ENCODE measurements at regions not wholly inside any gene's neighbourhood (a gene's known extent, or its start where the extent isn't known, plus 50 kb on each side); places are given as distances from the start of the nearest gene placed in this dataset.
"Not testable (repeated sequence)": the region's sequence is repeated elsewhere in the genome, so short reads cannot be mapped to it uniquely, and the experiment has no call there.

GRCh38 chr5:2151301-2151888, 268.7 kb upstream of the IRX4 start:
- DNase-seq (ENCODE audit: low read depth in 2 of 2): not testable (repeated sequence)

- DNase-seq (ENCODE audit: low read depth in 2 of 2): no peak
Observed at GRCh38 chr5:2149195-2149539, 266.4 kb upstream of the IRX4 start.

GRCh38 chr5:2148312-2149194, 265.8 kb upstream of the IRX4 start:
- DNase-seq (ENCODE audit: low read depth in 2 of 2): no peak

DNA sequence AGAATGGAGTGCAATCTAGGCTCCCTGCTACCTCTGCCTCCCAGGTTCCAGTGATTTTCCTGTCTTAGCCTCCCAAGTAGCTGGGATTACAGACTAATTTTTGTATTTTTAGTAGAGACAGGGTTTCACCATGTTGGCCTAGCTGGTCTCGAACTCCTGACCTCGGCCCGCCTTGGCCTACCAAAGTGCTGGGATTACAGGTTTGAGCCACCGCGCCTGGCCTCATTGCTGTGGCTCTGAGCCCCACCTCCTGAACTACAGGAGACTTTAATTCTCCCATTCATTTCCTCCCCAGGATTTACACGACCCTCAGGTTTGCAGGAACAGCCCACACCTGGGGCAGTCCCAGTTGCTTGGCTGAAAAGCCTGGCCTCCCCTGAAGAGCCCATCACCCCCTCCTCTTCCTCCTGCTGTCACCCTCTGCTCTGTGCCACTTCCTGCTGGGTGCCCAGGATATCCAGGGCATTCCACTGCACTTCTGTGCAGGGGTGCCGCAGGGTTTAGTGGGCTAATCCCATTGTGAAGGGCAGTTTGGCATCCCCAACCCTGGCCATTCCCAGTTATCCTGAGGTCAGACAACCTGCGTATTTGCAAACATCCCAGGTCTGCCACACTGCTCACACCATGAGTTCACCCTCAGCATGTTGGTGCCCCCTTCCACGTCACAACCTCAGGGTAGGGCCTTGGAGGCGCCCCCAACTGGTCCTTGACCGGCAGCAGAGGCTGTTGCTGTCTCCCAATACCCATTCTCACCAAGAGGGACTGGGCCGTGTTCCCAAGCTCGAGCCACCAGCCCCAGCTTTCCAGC, 265.0 kb upstream of the IRX4 start:
- no peak for DNase-seq (ENCODE audit: low read depth in 2 of 2)

DNA sequence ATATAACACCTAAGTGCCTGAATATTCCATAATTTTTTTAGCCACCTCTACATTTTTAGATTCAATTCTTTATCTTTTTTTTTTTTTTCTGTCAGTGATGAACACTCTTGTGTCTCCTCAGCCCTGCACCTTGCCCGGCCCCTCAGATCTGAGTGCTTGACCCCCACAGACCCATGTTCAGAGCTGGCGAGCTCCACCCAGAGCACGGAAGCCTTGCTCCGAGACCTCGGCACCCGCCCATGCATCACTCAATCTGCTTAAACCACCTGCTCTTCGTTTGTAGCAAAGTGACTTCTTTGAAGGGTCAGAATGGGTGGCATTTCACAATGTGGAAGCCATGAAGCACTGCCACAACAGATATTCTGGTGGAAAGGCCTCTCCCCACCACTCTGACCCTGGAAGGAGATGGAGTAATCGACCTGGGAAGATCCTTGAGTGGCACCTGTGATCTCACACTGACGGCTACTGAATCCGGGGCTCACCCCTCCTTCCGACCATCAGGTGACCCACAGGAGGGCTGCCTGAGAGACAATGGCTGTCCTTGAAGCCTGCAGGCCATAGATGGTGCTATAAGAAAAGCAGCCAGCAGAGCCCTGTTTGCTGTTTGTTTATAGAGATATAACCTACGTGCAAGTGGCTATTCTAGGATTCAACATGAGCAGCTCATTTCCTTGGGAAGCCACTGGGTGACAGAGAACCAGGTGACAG, 261.1 kb upstream of the IRX4 start:
- no peak for DNase-seq (ENCODE audit: low read depth in 2 of 2)

GRCh38 chr5:2143088-2143487, 260.4 kb upstream of the IRX4 start:
- no peak for DNase-seq (ENCODE audit: low read depth in 2 of 2)

GRCh38 chr5:2142456-2142954, 259.8 kb upstream of the IRX4 start:
- DNase-seq (ENCODE audit: low read depth in 2 of 2): no peak

- no peak for DNase-seq (ENCODE audit: low read depth in 2 of 2)
Observed at GRCh38 chr5:2141254-2142000, 258.7 kb upstream of the IRX4 start.

DNA sequence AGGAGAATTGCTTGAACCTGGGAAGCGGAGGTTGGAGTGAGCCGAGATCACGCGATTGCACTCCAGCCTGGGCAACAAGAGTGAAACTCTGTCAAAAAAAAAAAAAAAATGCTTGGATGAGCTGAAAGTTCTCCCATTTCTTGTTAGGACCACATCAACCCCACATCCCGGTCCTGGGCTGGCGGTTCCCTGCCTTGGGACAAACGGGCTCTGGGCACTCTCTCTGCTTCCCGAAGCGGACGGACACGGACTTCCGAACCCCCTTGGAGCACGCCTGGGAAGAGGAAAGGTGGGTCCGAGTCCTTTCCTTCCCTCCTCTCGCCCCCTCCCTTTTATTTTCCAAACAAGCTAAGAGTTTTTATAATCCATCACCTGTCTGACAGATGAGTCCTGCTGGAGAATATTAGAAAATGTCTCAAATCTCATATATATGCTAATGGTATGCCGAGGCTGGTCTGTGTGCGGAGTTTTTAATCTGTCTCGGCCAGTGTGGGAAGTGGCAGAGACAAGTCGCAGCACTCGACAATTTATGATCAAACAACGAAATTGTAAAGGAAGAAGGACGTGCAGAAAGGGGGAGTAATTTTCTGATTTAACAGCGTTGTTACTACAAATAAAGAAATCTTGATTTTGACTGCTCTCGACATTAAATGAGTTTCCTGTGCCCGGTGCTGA, 257.9 kb upstream of the IRX4 start:
- DNase-seq (ENCODE audit: low read depth in 2 of 2): no peak

GRCh38 chr5:2139478-2139877, 256.8 kb upstream of the IRX4 start:
- no peak for DNase-seq (ENCODE audit: low read depth in 2 of 2)

DNA sequence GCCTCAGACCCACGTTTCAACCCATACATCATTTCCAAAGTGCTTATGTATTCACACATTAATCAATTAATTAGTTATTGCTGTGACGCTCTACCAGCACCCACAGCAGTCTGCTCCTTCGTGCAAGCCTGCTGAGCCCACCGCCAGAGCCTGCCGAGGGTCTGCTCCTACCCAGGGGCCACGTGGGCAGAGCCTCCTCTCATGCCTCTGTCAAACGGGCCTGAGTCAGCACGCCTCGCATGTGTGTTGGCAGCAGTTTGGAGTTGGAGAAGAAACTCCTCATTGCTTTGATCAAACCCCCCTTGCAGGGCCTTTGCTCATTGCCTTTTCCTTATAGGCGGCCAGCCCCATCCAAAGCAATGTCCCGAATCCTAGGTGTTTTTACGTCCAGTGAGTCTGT, 256.2 kb upstream of the IRX4 start:
- DNase-seq (ENCODE audit: low read depth in 2 of 2): no peak

- DNase-seq (ENCODE audit: low read depth in 2 of 2): no peak
Observed at GRCh38 chr5:2137444-2138050, 254.8 kb upstream of the IRX4 start.

DNA sequence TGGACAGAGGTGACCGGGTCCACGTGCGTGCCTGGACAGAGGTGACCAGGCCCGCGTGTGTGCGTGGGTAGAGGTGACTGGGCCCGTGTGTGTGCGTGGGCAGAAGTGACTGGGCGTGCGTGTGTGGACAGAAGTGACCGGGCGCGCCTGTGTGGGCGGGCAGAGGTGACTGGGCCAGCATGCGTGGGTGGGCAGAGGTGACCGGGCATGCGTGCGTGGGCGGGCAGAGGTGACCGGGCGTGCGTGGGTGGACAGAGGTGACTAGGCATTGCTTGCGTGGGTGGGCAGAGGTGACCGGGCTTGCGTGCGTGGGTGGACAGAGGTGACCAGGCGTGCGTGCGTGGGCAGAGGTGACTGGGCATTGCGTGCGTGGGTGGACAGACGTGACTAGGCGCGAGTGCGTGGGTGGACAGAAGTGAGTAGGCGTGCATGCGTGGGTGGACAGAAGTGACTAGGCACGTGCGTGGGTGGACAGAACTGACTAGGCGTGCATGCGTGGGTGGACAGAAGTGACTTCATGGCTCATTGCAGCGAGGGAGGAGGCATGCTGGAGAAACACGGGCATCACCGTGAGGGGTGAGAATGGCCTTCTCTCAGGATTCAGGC, 254.1 kb upstream of the IRX4 start:
- no peak for DNase-seq (ENCODE audit: low read depth in 2 of 2)

DNA sequence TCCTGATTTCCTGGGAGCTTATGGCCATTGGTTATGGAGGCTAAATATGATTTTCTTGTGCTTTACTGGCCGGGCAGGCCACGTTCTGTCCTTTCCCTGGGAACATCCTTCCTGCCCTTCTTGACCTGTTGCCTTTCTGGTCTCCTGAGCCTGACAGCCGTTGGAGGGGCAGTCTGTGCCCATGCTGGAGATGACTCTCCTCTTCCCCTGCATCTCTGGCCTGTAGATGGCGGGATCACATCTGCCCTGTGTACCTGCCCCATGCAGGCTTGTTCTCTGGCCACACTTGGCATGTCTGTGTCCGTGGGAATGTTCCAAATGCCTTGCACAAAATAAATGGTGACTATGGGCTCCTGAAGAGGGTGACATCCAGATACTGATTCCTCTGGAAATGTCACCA, 253.1 kb upstream of the IRX4 start:
- no peak for DNase-seq (ENCODE audit: low read depth in 2 of 2)

GRCh38 chr5:2135354-2135753, 252.6 kb upstream of the IRX4 start:
- DNase-seq (ENCODE audit: low read depth in 2 of 2): no peak

DNA sequence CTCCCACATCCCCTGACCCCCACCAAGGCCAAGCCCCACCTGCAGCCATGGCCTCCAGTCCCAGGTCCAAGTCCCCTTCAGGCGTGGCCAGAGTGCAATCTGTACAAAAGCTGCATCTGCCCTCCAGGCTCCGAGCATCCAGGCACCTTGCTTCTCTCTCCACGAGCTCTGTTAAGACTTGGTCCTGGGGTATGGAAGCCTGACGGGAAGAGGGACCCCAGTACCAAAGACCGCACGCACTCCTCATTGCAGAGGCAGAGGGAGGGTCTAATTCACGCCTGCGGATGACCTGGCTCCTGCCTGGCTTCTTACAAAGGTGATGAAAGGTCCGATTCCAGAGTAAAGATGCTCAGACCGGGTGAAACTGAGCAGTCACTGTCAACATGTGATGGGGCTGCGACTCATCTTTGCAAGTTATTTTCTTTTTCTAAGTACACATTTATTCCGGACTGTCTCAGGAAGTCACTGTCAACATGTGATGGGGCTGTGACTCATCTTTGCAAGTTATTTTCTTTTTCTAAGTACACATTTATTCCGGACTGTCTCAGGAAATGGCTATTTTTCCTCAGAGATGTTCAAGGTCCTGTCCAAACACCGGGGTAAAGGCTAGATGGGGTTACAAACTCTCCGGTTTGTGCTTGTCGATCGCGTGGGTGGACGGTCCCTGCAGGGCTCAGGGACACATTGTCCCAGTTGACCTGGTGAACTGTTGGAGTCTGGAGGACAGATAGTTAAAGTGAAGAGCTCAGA, 252.0 kb upstream of the IRX4 start:
- DNase-seq (ENCODE audit: low read depth in 2 of 2): no peak

DNA sequence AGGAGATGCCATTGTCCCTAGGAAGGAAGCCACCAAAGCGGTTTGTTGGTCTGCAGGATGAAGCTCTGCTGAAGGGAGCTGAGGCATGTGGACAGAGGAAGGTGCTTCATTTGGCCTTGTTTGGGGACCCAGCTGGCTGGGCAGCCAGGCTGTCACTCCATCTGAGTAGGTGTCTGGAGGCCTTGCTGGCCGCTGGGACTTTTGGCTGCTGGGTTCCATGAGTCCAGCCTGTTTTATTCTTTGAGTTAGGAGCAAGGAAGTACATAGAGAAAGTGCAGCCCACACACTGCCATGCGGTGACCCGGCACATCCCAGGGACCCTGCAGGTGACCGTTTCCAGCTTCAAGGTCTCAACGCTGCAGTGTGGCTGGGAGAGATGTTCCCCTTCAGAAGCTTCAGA, 251.2 kb upstream of the IRX4 start:
- DNase-seq (ENCODE audit: low read depth in 2 of 2): no peak

DNA sequence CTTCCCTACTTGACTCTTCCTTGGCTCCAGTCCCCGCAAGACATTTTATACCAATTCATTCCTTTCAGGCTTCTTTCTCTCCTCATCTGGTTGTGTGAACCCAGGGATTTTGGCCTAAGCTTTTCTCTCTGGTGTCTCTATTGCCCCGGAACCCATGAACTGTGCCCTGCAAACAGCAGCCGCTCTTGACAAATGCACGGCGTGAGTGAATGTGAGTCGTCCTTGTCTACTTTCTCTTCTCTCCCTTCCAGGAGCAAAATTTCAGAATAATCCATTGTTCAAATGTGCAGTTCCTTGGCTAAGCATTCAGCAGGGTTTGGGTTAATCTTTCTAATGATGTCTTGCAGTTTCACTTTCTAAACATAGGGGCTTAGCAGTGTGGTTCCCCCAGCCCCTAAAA, 250.4 kb upstream of the IRX4 start:
- DNase-seq (ENCODE audit: low read depth in 2 of 2): no peak

- DNase-seq (ENCODE audit: low read depth in 2 of 2): no peak
Observed at GRCh38 chr5:2132497-2132847, 249.7 kb upstream of the IRX4 start.
